ENCODE measurements at regions not wholly inside any gene's neighbourhood (a gene's known extent, or its start where the extent isn't known, plus 50 kb on each side); places are given as distances from the start of the nearest gene placed in this dataset.

DNA sequence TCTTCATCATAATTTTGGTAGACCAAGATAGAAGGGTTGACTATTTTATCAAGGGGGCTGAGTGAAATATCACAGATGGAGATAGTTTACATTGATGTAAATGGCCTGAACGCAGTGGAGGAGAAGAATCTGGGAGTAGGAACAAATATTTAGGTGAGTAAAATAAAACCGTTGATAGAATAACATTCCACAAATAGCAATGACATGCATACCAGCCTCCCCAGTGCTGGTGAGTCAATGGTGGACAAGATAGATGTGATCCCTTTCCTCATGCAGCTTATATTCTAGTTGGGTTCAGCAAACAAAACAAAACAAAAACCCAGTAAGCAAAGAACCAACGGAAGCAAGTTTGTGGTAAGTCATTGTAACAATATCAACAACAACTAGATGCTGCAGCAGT lies 385.2 kb downstream of the FAM170A start:
- Histone ChIP-seq H3K4me1 (ENCODE audit: control insufficient read depth, low read length) (no peaks in the 10 kb centered on the region), H3F3A (ENCODE audit: control insufficient read depth, insufficient read depth) (no peaks in the 10 kb centered on the region), H3K4me3 (ENCODE audit: low read length) (no peak overlapping the region), H3K27me3 (ENCODE audit: control insufficient read depth, low read length) (no peaks in the 10 kb centered on the region), H3K27ac (ENCODE audit: low read depth, low read length) (no peak overlapping the region), H4K20me1 (ENCODE audit: control insufficient read depth, insufficient read depth, low read depth, low read length) (no peaks in the 10 kb centered on the region), H3K79me2 (ENCODE audit: control insufficient read depth, low read length) (no peaks in the 10 kb centered on the region), H3K36me3 (ENCODE audit: control insufficient read depth, low read length) (no peaks in the 10 kb centered on the region), H3K9me3 (ENCODE audit: control insufficient read depth, insufficient read depth, low read length) (no peaks in the 10 kb centered on the region), H3K4me2 (ENCODE audit: low read length) (no peak overlapping the region), H3K9me2 (replicated peaks; ENCODE audit: control insufficient read depth, low read length) (no peaks in the 10 kb centered on the region)
- TF ChIP-seq, protein P1, sequence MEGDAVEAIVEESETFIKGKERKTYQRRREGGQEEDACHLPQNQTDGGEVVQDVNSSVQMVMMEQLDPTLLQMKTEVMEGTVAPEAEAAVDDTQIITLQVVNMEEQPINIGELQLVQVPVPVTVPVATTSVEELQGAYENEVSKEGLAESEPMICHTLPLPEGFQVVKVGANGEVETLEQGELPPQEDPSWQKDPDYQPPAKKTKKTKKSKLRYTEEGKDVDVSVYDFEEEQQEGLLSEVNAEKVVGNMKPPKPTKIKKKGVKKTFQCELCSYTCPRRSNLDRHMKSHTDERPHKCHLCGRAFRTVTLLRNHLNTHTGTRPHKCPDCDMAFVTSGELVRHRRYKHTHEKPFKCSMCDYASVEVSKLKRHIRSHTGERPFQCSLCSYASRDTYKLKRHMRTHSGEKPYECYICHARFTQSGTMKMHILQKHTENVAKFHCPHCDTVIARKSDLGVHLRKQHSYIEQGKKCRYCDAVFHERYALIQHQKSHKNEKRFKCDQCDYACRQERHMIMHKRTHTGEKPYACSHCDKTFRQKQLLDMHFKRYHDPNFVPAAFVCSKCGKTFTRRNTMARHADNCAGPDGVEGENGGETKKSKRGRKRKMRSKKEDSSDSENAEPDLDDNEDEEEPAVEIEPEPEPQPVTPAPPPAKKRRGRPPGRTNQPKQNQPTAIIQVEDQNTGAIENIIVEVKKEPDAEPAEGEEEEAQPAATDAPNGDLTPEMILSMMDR (IDR thresholded peaks at IDR 0.05; ENCODE audit: low read depth, low read length, poor library complexity, severe bottlenecking): no peak
- TF ChIP-seq EZH2phosphoT487 (IDR thresholded peaks at IDR 0.05; ENCODE audit: borderline replicate concordance, low read length): no peak

DNA sequence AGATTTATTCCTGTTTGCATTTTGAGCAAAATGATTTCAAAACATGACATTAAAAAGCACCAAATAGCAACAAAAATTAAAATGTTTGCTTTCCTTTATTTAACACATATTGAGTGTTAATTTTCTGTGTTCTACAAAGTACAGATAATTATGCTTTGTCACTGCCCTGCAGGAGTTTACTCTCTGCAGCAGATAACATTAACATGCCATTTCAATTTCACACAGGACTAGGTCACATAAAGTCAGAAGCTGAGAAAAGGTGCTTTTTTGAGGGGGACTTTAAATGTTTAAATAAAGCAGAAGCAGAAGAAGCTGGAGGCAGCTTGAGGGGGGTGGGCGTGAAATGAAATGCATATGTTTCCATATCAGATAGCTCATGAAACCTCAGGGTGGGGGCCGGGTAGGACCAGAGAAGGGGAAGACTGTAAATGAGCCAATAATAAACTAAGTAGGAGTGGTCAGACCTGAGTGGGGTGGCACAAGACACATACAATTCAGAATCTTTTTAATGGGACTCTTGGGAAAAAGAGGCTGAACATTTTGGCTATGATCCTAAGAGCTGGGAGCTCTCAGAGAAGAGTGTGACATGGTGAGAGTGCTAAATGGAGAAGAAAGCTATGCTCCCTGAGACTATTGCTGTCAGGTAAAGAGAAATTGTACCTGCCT lies 387.5 kb downstream of the FAM170A start:
- no peaks in the 10 kb centered on the region for H3K4me1 ChIP-seq (ENCODE audit: control insufficient read depth, low read length)
- no peak for TF ChIP-seq EZH2phosphoT487 (IDR thresholded peaks at IDR 0.05; ENCODE audit: borderline replicate concordance, low read length)
- TF ChIP-seq, protein P1 (IDR thresholded peaks at IDR 0.05; ENCODE audit: low read depth, low read length, poor library complexity, severe bottlenecking): no peak
- H3K27me3 ChIP-seq (ENCODE audit: control insufficient read depth, low read length): no peaks in the 10 kb centered on the region
- no peaks in the 10 kb centered on the region for H3K9me3 ChIP-seq (ENCODE audit: control insufficient read depth, insufficient read depth, low read length)
- no peaks in the 10 kb centered on the region for H3K79me2 ChIP-seq (ENCODE audit: control insufficient read depth, low read length)
- no peaks in the 10 kb centered on the region for H3K36me3 ChIP-seq (ENCODE audit: control insufficient read depth, low read length)
- H4K20me1 ChIP-seq (ENCODE audit: control insufficient read depth, insufficient read depth, low read depth, low read length): no peaks in the 10 kb centered on the region
- H3K9me2 ChIP-seq (replicated peaks; ENCODE audit: control insufficient read depth, low read length): no peaks in the 10 kb centered on the region
- H3K4me2 ChIP-seq (ENCODE audit: low read length): no peak overlapping the region
- H3K27ac ChIP-seq (ENCODE audit: low read depth, low read length): no peak overlapping the region
- H3K4me3 ChIP-seq (ENCODE audit: low read length): no peak overlapping the region
- no peaks in the 10 kb centered on the region for H3F3A ChIP-seq (ENCODE audit: control insufficient read depth, insufficient read depth)

DNA sequence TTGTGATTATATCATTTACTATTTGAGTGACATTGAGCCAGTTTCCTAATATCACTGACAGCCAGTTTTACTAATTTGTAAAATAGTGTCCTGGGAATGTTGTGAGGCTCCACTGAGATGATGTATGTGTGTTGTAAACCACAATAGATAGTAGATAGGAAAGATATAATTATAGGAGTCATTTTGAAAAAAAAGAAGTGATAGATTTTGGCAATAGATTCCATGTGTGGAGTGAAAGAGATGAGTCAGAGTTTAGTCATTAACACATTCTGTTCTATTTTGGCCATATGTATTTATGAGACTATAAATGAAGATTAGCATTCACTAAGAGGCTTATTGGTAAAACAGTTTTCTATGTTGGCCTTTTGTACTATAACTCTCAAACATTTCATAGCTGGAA lies 388.2 kb downstream of the FAM170A start:
- no peaks in the 10 kb centered on the region for H3K79me2 ChIP-seq (ENCODE audit: control insufficient read depth, low read length)
- H3K27ac ChIP-seq (ENCODE audit: low read depth, low read length): no peak overlapping the region
- no peak overlapping the region for H3K4me3 ChIP-seq (ENCODE audit: low read length)
- no peaks in the 10 kb centered on the region for H3K9me2 ChIP-seq (replicated peaks; ENCODE audit: control insufficient read depth, low read length)
- H3K9me3 ChIP-seq (ENCODE audit: control insufficient read depth, insufficient read depth, low read length): no peaks in the 10 kb centered on the region
- H3K4me2 ChIP-seq (ENCODE audit: low read length): no peak overlapping the region
- no peaks in the 10 kb centered on the region for H3F3A ChIP-seq (ENCODE audit: control insufficient read depth, insufficient read depth)
- no peaks in the 10 kb centered on the region for H3K27me3 ChIP-seq (ENCODE audit: control insufficient read depth, low read length)
- no peaks in the 10 kb centered on the region for H3K36me3 ChIP-seq (ENCODE audit: control insufficient read depth, low read length)
- no peaks in the 10 kb centered on the region for H4K20me1 ChIP-seq (ENCODE audit: control insufficient read depth, insufficient read depth, low read depth, low read length)
- H3K4me1 ChIP-seq (ENCODE audit: control insufficient read depth, low read length): no peaks in the 10 kb centered on the region
- TF ChIP-seq, protein P1 (IDR thresholded peaks at IDR 0.05; ENCODE audit: low read depth, low read length, poor library complexity, severe bottlenecking): no peak
- TF ChIP-seq EZH2phosphoT487 (IDR thresholded peaks at IDR 0.05; ENCODE audit: borderline replicate concordance, low read length): no peak

Measured in DOHH2 (cell line).